ENCODE measurements at regions not wholly inside any gene's neighbourhood (a gene's known extent, or its start where the extent isn't known, plus 50 kb on each side); places are given as distances from the start of the nearest gene placed in this dataset.

- H3K36me3 Mint-ChIP-seq (ENCODE audit: low read depth), result no peaks in the 10 kb centered on the region
- no peaks in the 10 kb centered on the region for H3K27me3 Mint-ChIP-seq
- H3K27ac Mint-ChIP-seq, result no peak overlapping the region
- H3K4me3 Mint-ChIP-seq, result no peak overlapping the region
- no peak for DNase-seq
- ChIA-PET CTCF (no interaction called here), POLR2A (no interaction called here)
- H3K4me1 Mint-ChIP-seq (ENCODE audit: low read depth), result peaks cover 12% of the 10 kb centered on the region
- no peaks in the 10 kb centered on the region for H3K9me3 Mint-ChIP-seq
- no peak for ATAC-seq
- intact Hi-C loops (cut with micrococcal nuclease), result no loop called here
- TF ChIP-seq, protein P1, sequence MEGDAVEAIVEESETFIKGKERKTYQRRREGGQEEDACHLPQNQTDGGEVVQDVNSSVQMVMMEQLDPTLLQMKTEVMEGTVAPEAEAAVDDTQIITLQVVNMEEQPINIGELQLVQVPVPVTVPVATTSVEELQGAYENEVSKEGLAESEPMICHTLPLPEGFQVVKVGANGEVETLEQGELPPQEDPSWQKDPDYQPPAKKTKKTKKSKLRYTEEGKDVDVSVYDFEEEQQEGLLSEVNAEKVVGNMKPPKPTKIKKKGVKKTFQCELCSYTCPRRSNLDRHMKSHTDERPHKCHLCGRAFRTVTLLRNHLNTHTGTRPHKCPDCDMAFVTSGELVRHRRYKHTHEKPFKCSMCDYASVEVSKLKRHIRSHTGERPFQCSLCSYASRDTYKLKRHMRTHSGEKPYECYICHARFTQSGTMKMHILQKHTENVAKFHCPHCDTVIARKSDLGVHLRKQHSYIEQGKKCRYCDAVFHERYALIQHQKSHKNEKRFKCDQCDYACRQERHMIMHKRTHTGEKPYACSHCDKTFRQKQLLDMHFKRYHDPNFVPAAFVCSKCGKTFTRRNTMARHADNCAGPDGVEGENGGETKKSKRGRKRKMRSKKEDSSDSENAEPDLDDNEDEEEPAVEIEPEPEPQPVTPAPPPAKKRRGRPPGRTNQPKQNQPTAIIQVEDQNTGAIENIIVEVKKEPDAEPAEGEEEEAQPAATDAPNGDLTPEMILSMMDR (IDR thresholded peaks at IDR 0.05), result no peak
These were observed 157.5 kb downstream of the DLEU7 start for GRCh38 chr13:50685956-50686355.

DNA sequence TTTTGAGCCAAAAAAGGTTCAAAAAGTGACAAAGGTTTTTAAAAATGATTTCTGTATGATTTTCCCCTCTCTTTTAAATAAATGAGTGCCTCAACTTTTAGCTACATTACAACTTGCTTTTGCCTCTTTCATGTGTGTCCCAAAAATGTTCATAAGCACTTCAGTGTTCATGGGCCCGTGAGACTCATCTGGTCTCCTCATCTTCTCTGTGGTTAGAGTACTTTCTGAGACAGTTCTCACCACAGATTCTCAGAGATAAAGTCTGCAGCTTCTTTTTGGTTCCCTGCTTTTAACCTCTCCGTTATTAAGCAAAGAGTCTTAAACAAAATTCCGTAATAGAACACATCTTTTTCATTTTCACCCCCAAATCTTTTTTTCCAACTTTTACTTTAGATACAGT is 156.9 kb downstream of the DLEU7 start:
- CTCF ChIA-PET, result no interaction called here
- H3K9me3 Mint-ChIP-seq, result no peaks in the 10 kb centered on the region

DNA sequence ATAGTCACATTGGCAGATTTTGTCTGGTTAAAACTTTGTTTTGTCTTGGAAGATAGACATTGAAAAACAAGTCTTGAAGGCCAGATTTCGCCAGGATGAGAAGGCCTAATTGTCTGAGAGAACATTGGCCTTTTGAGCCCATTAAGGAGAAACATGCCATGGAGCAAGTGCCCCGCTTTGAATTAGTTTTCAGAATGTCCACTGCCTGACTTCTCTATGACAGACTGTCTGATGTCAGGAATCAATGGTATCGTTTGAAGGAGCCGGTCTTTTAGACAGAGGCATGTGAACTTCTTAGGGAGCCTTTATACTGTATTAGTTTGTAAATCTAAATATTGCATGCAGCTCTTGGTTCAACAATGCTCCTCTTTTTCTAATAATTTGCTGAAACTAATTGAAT is 155.9 kb downstream of the DLEU7 start:
- intact Hi-C loops (cut with micrococcal nuclease), result no loop called here
- Mint-ChIP-seq H3K4me1 (ENCODE audit: low read depth) (peaks cover 12% of the 10 kb centered on the region), H3K27me3 (no peaks in the 10 kb centered on the region), H3K9me3 (no peaks in the 10 kb centered on the region), H3K36me3 (ENCODE audit: low read depth) (no peaks in the 10 kb centered on the region), H3K4me3 (no peak overlapping the region), H3K27ac (no peak overlapping the region)
- ChIA-PET POLR2A (no interaction called here), CTCF (no interaction called here)
- ATAC-seq (no peak), DNase-seq (no peak)
- TF ChIP-seq, protein P1 (IDR thresholded peaks at IDR 0.05), result no peak

More for the DNA sequence above, 156.9 kb downstream of the DLEU7 start:
- TF ChIP-seq, protein P1 (IDR thresholded peaks at IDR 0.05), result no peak
- intact Hi-C loops (cut with micrococcal nuclease), result no loop called here
- H3K27ac Mint-ChIP-seq, result no peak overlapping the region
- ATAC-seq (no peak), DNase-seq (no peak)
- no peak overlapping the region for H3K4me3 Mint-ChIP-seq
- POLR2A ChIA-PET, result no interaction called here
- H3K27me3 Mint-ChIP-seq, result no peaks in the 10 kb centered on the region
- peaks cover 12% of the 10 kb centered on the region for H3K4me1 Mint-ChIP-seq (ENCODE audit: low read depth)
- H3K36me3 Mint-ChIP-seq (ENCODE audit: low read depth), result no peaks in the 10 kb centered on the region

GRCh38 chr13:50690006-50690405 is 153.5 kb downstream of the DLEU7 start:
- TF ChIP-seq, protein P1 (IDR thresholded peaks at IDR 0.05), result no peak
- POLR2A ChIA-PET, result no interaction called here
- no peaks in the 10 kb centered on the region for H3K36me3 Mint-ChIP-seq (ENCODE audit: low read depth)
- no peaks in the 10 kb centered on the region for H3K27me3 Mint-ChIP-seq
- CTCF ChIA-PET, result interaction anchor here (0.8 kb wide), 1 partner anchor 11 kb away, joined by 3 read pairs; no protein-coding TSS in a partner anchor
- H3K9me3 Mint-ChIP-seq, result no peaks in the 10 kb centered on the region
- DNase-seq (no peak), ATAC-seq (no peak)
- intact Hi-C loops (cut with micrococcal nuclease), result no loop called here
- no peak overlapping the region for H3K27ac Mint-ChIP-seq
- H3K4me1 Mint-ChIP-seq (ENCODE audit: low read depth), result peaks cover 10% of the 10 kb centered on the region
- no peak overlapping the region for H3K4me3 Mint-ChIP-seq

- no peak overlapping the region for H3K27ac Mint-ChIP-seq
- intact Hi-C loops (cut with micrococcal nuclease), result no loop called here
- no peaks in the 10 kb centered on the region for H3K36me3 Mint-ChIP-seq (ENCODE audit: low read depth)
- no peaks in the 10 kb centered on the region for H3K27me3 Mint-ChIP-seq
- H3K9me3 Mint-ChIP-seq, result no peaks in the 10 kb centered on the region
- ChIA-PET POLR2A (no interaction called here), CTCF (interaction anchor here (1.0 to 1.3 kb wide), 2 partner anchors 109 to 221 kb away, joined by 4 to 6 read pairs; no protein-coding TSS in a partner anchor)
- H3K4me3 Mint-ChIP-seq, result no peak overlapping the region
- ATAC-seq (no peak), DNase-seq (no peak)
- peaks cover 7% of the 10 kb centered on the region for H3K4me1 Mint-ChIP-seq (ENCODE audit: low read depth)
- TF ChIP-seq, protein P1 (IDR thresholded peaks at IDR 0.05), result no peak
These were observed 152.3 kb downstream of the DLEU7 start for GRCh38 chr13:50691176-50691680.
